GM06990 (cell line): ENCODE measurements at regions not wholly inside any gene's neighbourhood (a gene's known extent, or its start where the extent isn't known, plus 50 kb on each side); places are given as distances from the start of the nearest gene placed in this dataset.
"Not testable (repeated sequence)": the region's sequence is repeated elsewhere in the genome, so short reads cannot be mapped to it uniquely, and the experiment has no call there.

Experiments
- DNase-seq: peaks from one replicate; pipeline ENCODE4 v3.0.0-alpha.2; 2011; ENCODE audit not compliant: insufficient read length; ENCODE audit errors: extremely low read depth
- H3K27me3 ChIP-seq: replicated peaks from 2 replicates; pipeline ENCODE4 v1.6.0; 2011; ENCODE audit warnings: low read length; ENCODE audit not compliant: control insufficient read depth, insufficient read depth
- H3K36me3 ChIP-seq: 2 replicates; pipeline ENCODE4 v1.5.1; 2011; ENCODE audit warnings: low read length; ENCODE audit not compliant: control insufficient read depth, insufficient read depth
- H3K4me3 ChIP-seq: replicated peaks from 2 replicates; pipeline ENCODE4 v1.5.1; 2011; ENCODE audit warnings: low read depth, mild to moderate bottlenecking, control low read depth, low read length
- CTCF ChIP-seq: IDR thresholded peaks from 2 replicates; pipeline ENCODE4 v1.5.1; 2011; ENCODE audit warnings: low read length, control low read depth, mild to moderate bottlenecking, inconsistent platforms; ENCODE audit not compliant: insufficient read depth, poor library complexity, severe bottlenecking

GRCh38 chr6:75012018-75012417 lies 193.8 kb downstream of the COL12A1 start:
- Histone ChIP-seq H3K4me3 (no peak overlapping the region), H3K36me3 (no peaks in the 10 kb centered on the region), H3K27me3 (no peaks in the 10 kb centered on the region)
- no peak for DNase-seq
- no peak for TF ChIP-seq CTCF

- H3K4me3 ChIP-seq, H3K27me3 ChIP-seq, H3K36me3 ChIP-seq, DNase-seq: not testable (repeated sequence)
Measured at GRCh38 chr6:75003984-75004383, 201.9 kb downstream of the COL12A1 start.

- no peaks in the 10 kb centered on the region for H3K36me3 ChIP-seq
- no peaks in the 10 kb centered on the region for H3K27me3 ChIP-seq
- DNase-seq = no peak
- TF ChIP-seq CTCF = no peak
- no peak overlapping the region for H3K4me3 ChIP-seq
Measured at GRCh38 chr6:74997646-74998045, 208.2 kb downstream of the COL12A1 start.

GRCh38 chr6:74993136-74993535 lies 212.7 kb downstream of the COL12A1 start:
- DNase-seq = no peak
- no peak for TF ChIP-seq CTCF
- Histone ChIP-seq H3K36me3 (no peaks in the 10 kb centered on the region), H3K27me3 (no peaks in the 10 kb centered on the region), H3K4me3 (no peak overlapping the region)

- Histone ChIP-seq H3K36me3 (no peaks in the 10 kb centered on the region), H3K4me3 (no peak overlapping the region), H3K27me3 (no peaks in the 10 kb centered on the region)
- no peak for DNase-seq
- TF ChIP-seq CTCF = no peak
Measured at GRCh38 chr6:74991573-74992332, 214.1 kb downstream of the COL12A1 start.

- no peak for TF ChIP-seq CTCF
- DNase-seq = no peak
- Histone ChIP-seq H3K4me3 (no peak overlapping the region), H3K27me3 (no peaks in the 10 kb centered on the region), H3K36me3 (no peaks in the 10 kb centered on the region)
Measured at GRCh38 chr6:74979065-74979766, 226.6 kb downstream of the COL12A1 start.
